ENCODE measurements at regions not wholly inside any gene's neighbourhood (a gene's known extent, or its start where the extent isn't known, plus 50 kb on each side); places are given as distances from the start of the nearest gene placed in this dataset.

DNA sequence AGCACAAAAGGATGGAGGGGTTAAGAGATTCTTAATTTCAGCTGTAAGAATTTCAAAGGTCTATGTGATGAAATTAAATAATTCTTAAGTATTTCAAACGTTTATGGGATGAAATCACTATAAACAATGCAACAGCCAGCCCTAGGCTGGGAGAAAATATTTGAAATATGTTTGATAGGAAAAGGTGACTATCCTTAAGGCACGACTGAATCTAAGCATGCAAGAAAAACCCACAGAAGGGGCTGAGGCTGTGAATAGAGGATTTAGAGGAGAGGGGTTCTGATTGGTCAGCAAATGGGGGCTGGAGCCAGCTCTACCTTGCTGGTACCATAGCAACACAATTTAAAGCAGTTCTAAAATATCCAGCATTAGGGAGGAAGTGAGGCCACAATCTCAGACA is 220.8 kb upstream of the ATP10A start:
- POLR2A ChIA-PET = no interaction called here
- CTCF ChIA-PET = interaction anchor here (0.6 kb wide), 1 partner anchor 20 kb away, joined by 3 read pairs; no protein-coding TSS in a partner anchor
- Histone ChIP-seq H3K27ac (ENCODE audit: extremely low read depth, low read depth, low read length) (no peak overlapping the region), H3K4me3 (ENCODE audit: low read depth, low read length) (no peak overlapping the region), H3K4me1 (ENCODE audit: control insufficient read depth, insufficient read depth, low read length) (no peaks in the 10 kb centered on the region), H3K36me3 (ENCODE audit: control insufficient read depth in 2 of 2, insufficient read depth in 1 of 2, low read length in 2 of 2) (no peaks in the 10 kb centered on the region), H3K9me3 (ENCODE audit: control insufficient read depth, insufficient read depth, low read depth, low read length) (no peaks in the 10 kb centered on the region)
- TF ChIP-seq ZNF2 (tag by site-specific recombination; IDR thresholded peaks at IDR 0.05) (no peak), ZNF133 (tag by site-specific recombination; IDR thresholded peaks at IDR 0.05) (no peak), ZSCAN30 (tag by site-specific recombination; IDR thresholded peaks at IDR 0.05) (no peak), ZNF394 (tag by site-specific recombination; IDR thresholded peaks at IDR 0.05; ENCODE audit: borderline replicate concordance) (no peak), ZNF146 (tag by site-specific recombination; IDR thresholded peaks at IDR 0.05) (no peak), ZNF521 (tag by site-specific recombination; IDR thresholded peaks at IDR 0.05) (no peak), ZNF114 (tag by site-specific recombination; IDR thresholded peaks at IDR 0.05) (no peak), FEZF1 (tag by site-specific recombination; IDR thresholded peaks at IDR 0.05) (no peak), KLF10 (tag by site-specific recombination; IDR thresholded peaks at IDR 0.05) (no peak), ZNF175 (tag by site-specific recombination; IDR thresholded peaks at IDR 0.05) (no peak), ZNF24 (tag by site-specific recombination; IDR thresholded peaks at IDR 0.05) (no peak), ZNF302 (tag by site-specific recombination; IDR thresholded peaks at IDR 0.05; ENCODE audit: low read depth) (no peak), ZNF596 (tag by site-specific recombination; IDR thresholded peaks at IDR 0.05) (no peak), BCL11A (tag by site-specific recombination; IDR thresholded peaks at IDR 0.05; ENCODE audit: low read depth) (no peak), OSR2 (tag by site-specific recombination; IDR thresholded peaks at IDR 0.05) (no peak), ZFP3 (tag by site-specific recombination; IDR thresholded peaks at IDR 0.05; ENCODE audit: low read depth) (no peak), TRIM28 (IDR thresholded peaks at IDR 0.05; ENCODE audit: borderline replicate concordance, low read length) (no peak), ZNF239 (tag by site-specific recombination; IDR thresholded peaks at IDR 0.05) (no peak)
- TF ChIP-seq, protein P1, sequence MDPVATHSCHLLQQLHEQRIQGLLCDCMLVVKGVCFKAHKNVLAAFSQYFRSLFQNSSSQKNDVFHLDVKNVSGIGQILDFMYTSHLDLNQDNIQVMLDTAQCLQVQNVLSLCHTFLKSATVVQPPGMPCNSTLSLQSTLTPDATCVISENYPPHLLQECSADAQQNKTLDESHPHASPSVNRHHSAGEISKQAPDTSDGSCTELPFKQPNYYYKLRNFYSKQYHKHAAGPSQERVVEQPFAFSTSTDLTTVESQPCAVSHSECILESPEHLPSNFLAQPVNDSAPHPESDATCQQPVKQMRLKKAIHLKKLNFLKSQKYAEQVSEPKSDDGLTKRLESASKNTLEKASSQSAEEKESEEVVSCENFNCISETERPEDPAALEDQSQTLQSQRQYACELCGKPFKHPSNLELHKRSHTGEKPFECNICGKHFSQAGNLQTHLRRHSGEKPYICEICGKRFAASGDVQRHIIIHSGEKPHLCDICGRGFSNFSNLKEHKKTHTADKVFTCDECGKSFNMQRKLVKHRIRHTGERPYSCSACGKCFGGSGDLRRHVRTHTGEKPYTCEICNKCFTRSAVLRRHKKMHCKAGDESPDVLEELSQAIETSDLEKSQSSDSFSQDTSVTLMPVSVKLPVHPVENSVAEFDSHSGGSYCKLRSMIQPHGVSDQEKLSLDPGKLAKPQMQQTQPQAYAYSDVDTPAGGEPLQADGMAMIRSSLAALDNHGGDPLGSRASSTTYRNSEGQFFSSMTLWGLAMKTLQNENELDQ (tag by site-specific recombination; IDR thresholded peaks at IDR 0.05; ENCODE audit: low read depth) = no peak
- TF ChIP-seq, protein P2, sequence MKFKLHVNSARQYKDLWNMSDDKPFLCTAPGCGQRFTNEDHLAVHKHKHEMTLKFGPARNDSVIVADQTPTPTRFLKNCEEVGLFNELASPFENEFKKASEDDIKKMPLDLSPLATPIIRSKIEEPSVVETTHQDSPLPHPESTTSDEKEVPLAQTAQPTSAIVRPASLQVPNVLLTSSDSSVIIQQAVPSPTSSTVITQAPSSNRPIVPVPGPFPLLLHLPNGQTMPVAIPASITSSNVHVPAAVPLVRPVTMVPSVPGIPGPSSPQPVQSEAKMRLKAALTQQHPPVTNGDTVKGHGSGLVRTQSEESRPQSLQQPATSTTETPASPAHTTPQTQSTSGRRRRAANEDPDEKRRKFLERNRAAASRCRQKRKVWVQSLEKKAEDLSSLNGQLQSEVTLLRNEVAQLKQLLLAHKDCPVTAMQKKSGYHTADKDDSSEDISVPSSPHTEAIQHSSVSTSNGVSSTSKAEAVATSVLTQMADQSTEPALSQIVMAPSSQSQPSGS (tag by site-specific recombination; IDR thresholded peaks at IDR 0.05; ENCODE audit: low read depth) = no peak

DNA sequence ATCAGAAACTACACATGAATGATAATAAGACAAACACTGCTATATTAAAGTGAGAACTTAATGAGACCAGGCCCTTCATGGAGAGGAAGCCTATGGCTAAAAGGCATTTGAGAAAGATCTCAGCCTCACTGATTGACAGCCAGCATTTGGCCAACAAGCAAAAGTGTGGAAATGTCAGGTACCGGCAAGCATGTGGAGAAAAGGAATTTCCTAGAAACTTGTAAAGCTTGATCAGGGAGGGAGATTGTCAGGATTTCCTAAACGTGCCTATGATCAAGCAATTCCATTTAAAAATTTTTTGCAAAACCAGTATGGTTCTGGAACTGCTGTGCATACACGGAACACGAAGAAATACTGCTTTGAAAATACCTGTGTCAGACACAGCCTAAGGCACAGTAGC is 220.3 kb upstream of the ATP10A start:
- POLR2A ChIA-PET = no interaction called here
- CTCF ChIA-PET = no interaction called here
- no peak overlapping the region for H3K4me3 ChIP-seq (ENCODE audit: low read depth, low read length)
- TF ChIP-seq ZNF23 (tag by site-specific recombination; IDR thresholded peaks at IDR 0.05; ENCODE audit: borderline replicate concordance) (no peak), ZNF155 (tag by site-specific recombination; IDR thresholded peaks at IDR 0.05) (no peak), ZSCAN30 (tag by site-specific recombination; IDR thresholded peaks at IDR 0.05) (no peak), KLF1 (tag by site-specific recombination; IDR thresholded peaks at IDR 0.05) (no peak), ZNF112 (tag by site-specific recombination; IDR thresholded peaks at IDR 0.05) (no peak), ZFP41 (tag by site-specific recombination; IDR thresholded peaks at IDR 0.05; ENCODE audit: borderline replicate concordance) (no peak)
- TF ChIP-seq, protein P3, sequence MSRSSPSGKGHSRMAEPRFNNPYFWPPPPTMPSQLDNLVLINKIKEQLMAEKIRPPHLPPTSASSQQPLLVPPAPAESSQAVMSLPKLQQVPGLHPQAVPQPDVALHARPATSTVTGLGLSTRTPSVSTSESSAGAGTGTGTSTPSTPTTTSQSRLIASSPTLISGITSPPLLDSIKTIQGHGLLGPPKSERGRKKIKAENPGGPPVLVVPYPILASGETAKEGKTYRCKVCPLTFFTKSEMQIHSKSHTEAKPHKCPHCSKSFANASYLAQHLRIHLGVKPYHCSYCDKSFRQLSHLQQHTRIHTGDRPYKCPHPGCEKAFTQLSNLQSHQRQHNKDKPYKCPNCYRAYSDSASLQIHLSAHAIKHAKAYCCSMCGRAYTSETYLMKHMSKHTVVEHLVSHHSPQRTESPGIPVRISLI (tag by site-specific recombination; IDR thresholded peaks at IDR 0.05) = no peak
- TF ChIP-seq, protein P4, sequence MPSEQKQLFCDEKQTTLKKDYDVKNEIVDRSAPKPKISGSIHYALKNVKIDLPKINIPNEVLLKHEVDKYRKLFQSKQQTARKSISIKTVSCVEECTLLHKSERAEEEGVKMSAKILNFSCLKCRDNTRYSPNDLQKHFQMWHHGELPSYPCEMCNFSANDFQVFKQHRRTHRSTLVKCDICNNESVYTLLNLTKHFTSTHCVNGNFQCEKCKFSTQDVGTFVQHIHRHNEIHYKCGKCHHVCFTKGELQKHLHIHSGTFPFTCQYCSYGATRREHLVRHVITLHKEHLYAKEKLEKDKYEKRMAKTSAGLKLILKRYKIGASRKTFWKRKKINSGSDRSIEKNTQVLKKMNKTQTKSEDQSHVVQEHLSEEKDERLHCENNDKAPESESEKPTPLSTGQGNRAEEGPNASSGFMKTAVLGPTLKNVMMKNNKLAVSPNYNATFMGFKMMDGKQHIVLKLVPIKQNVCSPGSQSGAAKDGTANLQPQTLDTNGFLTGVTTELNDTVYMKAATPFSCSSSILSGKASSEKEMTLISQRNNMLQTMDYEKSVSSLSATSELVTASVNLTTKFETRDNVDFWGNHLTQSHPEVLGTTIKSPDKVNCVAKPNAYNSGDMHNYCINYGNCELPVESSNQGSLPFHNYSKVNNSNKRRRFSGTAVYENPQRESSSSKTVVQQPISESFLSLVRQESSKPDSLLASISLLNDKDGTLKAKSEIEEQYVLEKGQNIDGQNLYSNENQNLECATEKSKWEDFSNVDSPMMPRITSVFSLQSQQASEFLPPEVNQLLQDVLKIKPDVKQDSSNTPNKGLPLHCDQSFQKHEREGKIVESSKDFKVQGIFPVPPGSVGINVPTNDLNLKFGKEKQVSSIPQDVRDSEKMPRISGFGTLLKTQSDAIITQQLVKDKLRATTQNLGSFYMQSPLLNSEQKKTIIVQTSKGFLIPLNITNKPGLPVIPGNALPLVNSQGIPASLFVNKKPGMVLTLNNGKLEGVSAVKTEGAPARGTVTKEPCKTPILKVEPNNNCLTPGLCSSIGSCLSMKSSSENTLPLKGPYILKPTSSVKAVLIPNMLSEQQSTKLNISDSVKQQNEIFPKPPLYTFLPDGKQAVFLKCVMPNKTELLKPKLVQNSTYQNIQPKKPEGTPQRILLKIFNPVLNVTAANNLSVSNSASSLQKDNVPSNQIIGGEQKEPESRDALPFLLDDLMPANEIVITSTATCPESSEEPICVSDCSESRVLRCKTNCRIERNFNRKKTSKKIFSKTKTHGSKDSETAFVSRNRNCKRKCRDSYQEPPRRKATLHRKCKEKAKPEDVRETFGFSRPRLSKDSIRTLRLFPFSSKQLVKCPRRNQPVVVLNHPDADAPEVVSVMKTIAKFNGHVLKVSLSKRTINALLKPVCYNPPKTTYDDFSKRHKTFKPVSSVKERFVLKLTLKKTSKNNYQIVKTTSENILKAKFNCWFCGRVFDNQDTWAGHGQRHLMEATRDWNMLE (tag by site-specific recombination; conservative IDR thresholded peaks at IDR 0.05; ENCODE audit: low read depth) = no peak
- no peaks in the 10 kb centered on the region for H3K36me3 ChIP-seq (ENCODE audit: control insufficient read depth in 2 of 2, insufficient read depth in 1 of 2, low read length in 2 of 2)
- H3K4me1 ChIP-seq (ENCODE audit: control insufficient read depth, insufficient read depth, low read length) = no peaks in the 10 kb centered on the region
- no peak overlapping the region for H3K27ac ChIP-seq (ENCODE audit: extremely low read depth, low read depth, low read length)
- no peaks in the 10 kb centered on the region for H3K9me3 ChIP-seq (ENCODE audit: control insufficient read depth, insufficient read depth, low read depth, low read length)

All from HEK293 (cell line).